LNCAP (cell line): ENCODE measurements at regions not wholly inside any gene's neighbourhood (a gene's known extent, or its start where the extent isn't known, plus 50 kb on each side); places are given as distances from the start of the nearest gene placed in this dataset.

Experiments
- CTCF ChIP-seq: fragments of 450-650 bp; IDR thresholded peaks from 2 replicates; pipeline ENCODE4 v1.5.1; 2017; ENCODE audit warnings: mild to moderate bottlenecking

- no peak for TF ChIP-seq CTCF
Measured at GRCh38 chr11:45079943-45080719, 66.3 kb upstream of the PRDM11 start.

- TF ChIP-seq CTCF = no peak
Measured at GRCh38 chr11:45082744-45083543, 63.5 kb upstream of the PRDM11 start.

GRCh38 chr11:45083544-45084087 is 62.8 kb upstream of the PRDM11 start:
- peak; percentile 43 for TF ChIP-seq CTCF

- TF ChIP-seq CTCF = no peak
Measured at GRCh38 chr11:45085646-45086501, 60.6 kb upstream of the PRDM11 start.

- TF ChIP-seq CTCF = no peak
Measured at GRCh38 chr11:45086526-45086925, 59.9 kb upstream of the PRDM11 start.

GRCh38 chr11:45087086-45087899 is 59.1 kb upstream of the PRDM11 start:
- TF ChIP-seq CTCF = no peak
